H1 (cell line): ENCODE measurements at regions not wholly inside any gene's neighbourhood (a gene's known extent, or its start where the extent isn't known, plus 50 kb on each side); places are given as distances from the start of the nearest gene placed in this dataset.

Experiments
- CBX5 ChIP-seq: fragments of 300-800, 300-1000 bp; sonication (generic); IDR thresholded peaks from 2 replicates; pipeline ENCODE4 v1.7.1; 2016; ENCODE audit warnings: antibody characterized with exemption, low read length, low read depth
- EZH2 ChIP-seq: fragments of 200-600 bp; sonication (generic); IDR thresholded peaks from 2 replicates; pipeline ENCODE4 v1.7.1; 2012; ENCODE audit warnings: low read depth, mild to moderate bottlenecking, moderate library complexity, low read length, inconsistent platforms; ENCODE audit not compliant: severe bottlenecking
- HDAC2 ChIP-seq, 2 experiments: fragments of 300-600 bp in 1 of 2; sonication (generic) in 1 of 2; IDR thresholded peaks; 2 replicates each; pipeline ENCODE4 v1.6.1; 2011 to 2012; ENCODE audit warnings: low read depth in 2 of 2, low read length in 2 of 2, mild to moderate bottlenecking in 2 of 2, moderate library complexity in 2 of 2, borderline replicate concordance in 1 of 2, inconsistent platforms in 1 of 2
- HDAC6 ChIP-seq: IDR thresholded peaks from one replicate; pipeline ENCODE4 v1.7.1; 2012; ENCODE audit warnings: low read depth, mild to moderate bottlenecking, inconsistent platforms, low read length, moderate library complexity
- RAD21 ChIP-seq, 2 experiments: IDR thresholded peaks in 1 of 2; conservative IDR thresholded peaks in 1 of 2; 2 replicates each; pipeline ENCODE4 v1.6.1; 2011; ENCODE audit warnings: low read depth in 2 of 2, low read length in 2 of 2, improper control_type of control experiment in 1 of 2, inconsistent platforms in 1 of 2, mild to moderate bottlenecking in 1 of 2, moderate library complexity in 1 of 2
- SIX5 ChIP-seq: IDR thresholded peaks from 2 replicates; pipeline ENCODE4 v1.6.1; 2011; ENCODE audit warnings: mild to moderate bottlenecking, low read depth, low read length
- YY1 ChIP-seq: IDR thresholded peaks from 2 replicates; pipeline ENCODE4 v1.6.1; 2011; ENCODE audit warnings: low read depth, mild to moderate bottlenecking, low read length
- TF ChIP-seq, protein P1 (sequence below), 3 experiments: IDR thresholded peaks; 1 replicate in 2 of 3; 2 replicates in 1 of 3; pipeline versions ENCODE4 v1.5.1 to v1.6.1; 2011; ENCODE audit warnings: low read length in 3 of 3, mild to moderate bottlenecking in 3 of 3, inconsistent platforms in 2 of 3, low read depth in 1 of 3, moderate library complexity in 1 of 3; ENCODE audit not compliant: insufficient read depth in 1 of 3; ENCODE audit errors: control extremely low read depth in 1 of 3

DNA sequence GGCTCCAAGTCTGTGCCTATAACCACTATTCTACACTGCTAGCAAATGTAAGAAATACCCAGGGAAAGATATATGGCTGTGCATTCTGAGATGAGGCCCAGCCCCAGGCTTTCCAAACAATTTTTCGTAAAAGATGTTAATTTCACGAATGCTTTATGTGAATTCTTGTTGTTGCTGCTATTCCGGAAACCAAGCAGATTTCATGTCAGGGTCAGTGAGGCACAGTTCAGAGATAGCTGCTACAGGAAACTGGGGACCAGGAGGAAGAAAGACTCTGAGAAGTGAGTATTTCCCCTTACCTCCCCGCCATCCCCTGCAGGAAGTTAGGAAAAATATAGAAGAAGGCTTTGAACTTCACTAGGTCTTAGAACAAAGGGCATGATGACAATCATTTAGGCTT, 84.7 kb upstream of the TP53I11 start:
- TF ChIP-seq RAD21 (IDR thresholded peaks at IDR 0.05 in 1 of 2, conservative IDR thresholded peaks at IDR 0.05 in 1 of 2; ENCODE audit: low read depth in 2 of 2, low read length in 2 of 2) (no peak), EZH2 (no peak), HDAC2 (IDR thresholded peaks at IDR 0.05; ENCODE audit: borderline replicate concordance in 1 of 2, low read depth in 2 of 2, low read length in 2 of 2) (no peak), HDAC6 (no peak), SIX5 (no peak), YY1 (no peak), CBX5 (no peak)
- TF ChIP-seq, protein P1, sequence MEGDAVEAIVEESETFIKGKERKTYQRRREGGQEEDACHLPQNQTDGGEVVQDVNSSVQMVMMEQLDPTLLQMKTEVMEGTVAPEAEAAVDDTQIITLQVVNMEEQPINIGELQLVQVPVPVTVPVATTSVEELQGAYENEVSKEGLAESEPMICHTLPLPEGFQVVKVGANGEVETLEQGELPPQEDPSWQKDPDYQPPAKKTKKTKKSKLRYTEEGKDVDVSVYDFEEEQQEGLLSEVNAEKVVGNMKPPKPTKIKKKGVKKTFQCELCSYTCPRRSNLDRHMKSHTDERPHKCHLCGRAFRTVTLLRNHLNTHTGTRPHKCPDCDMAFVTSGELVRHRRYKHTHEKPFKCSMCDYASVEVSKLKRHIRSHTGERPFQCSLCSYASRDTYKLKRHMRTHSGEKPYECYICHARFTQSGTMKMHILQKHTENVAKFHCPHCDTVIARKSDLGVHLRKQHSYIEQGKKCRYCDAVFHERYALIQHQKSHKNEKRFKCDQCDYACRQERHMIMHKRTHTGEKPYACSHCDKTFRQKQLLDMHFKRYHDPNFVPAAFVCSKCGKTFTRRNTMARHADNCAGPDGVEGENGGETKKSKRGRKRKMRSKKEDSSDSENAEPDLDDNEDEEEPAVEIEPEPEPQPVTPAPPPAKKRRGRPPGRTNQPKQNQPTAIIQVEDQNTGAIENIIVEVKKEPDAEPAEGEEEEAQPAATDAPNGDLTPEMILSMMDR (IDR thresholded peaks at IDR 0.05; ENCODE audit: control extremely low read depth in 1 of 3, insufficient read depth in 1 of 3, low read depth in 1 of 3, low read length in 3 of 3): no peak
